ENCODE measurements at regions not wholly inside any gene's neighbourhood (a gene's known extent, or its start where the extent isn't known, plus 50 kb on each side); places are given as distances from the start of the nearest gene placed in this dataset.

DNA sequence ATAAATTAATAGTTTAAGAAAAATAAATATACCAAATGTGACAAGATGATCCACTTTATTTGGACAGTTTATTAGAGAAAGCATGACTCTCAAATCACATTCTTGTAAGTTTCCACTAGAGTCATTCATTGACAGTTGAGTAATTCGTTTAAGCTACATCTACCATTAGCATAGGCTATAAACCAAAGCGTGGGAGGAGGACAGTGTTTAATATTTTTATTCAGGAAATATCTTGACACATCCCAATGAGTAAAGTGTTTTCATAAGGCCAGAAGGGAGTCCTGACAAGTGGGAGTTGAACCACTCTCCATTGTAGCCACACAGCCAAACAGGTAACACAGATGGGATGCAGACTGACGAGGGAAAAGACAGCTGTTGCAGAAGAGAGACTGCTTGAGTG, 386.5 kb upstream of the SEMA3D start:
- TF ChIP-seq, protein P1, sequence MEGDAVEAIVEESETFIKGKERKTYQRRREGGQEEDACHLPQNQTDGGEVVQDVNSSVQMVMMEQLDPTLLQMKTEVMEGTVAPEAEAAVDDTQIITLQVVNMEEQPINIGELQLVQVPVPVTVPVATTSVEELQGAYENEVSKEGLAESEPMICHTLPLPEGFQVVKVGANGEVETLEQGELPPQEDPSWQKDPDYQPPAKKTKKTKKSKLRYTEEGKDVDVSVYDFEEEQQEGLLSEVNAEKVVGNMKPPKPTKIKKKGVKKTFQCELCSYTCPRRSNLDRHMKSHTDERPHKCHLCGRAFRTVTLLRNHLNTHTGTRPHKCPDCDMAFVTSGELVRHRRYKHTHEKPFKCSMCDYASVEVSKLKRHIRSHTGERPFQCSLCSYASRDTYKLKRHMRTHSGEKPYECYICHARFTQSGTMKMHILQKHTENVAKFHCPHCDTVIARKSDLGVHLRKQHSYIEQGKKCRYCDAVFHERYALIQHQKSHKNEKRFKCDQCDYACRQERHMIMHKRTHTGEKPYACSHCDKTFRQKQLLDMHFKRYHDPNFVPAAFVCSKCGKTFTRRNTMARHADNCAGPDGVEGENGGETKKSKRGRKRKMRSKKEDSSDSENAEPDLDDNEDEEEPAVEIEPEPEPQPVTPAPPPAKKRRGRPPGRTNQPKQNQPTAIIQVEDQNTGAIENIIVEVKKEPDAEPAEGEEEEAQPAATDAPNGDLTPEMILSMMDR (IDR thresholded peaks at IDR 0.05) = no peak
- TF ChIP-seq EZH2 (IDR thresholded peaks at IDR 0.05; ENCODE audit: borderline replicate concordance, insufficient read depth, low read depth, low read length, poor library complexity, severe bottlenecking) = no peak
